SKM-1 (cell line): ENCODE measurements at regions not wholly inside any gene's neighbourhood (a gene's known extent, or its start where the extent isn't known, plus 50 kb on each side); places are given as distances from the start of the nearest gene placed in this dataset.

ENCODE experiments used
- DNase-seq: peaks from one replicate; lab custom pipeline; 2025; ENCODE audit not compliant: unreplicated experiment; lab: John Stamatoyannopoulos, UW

DNA sequence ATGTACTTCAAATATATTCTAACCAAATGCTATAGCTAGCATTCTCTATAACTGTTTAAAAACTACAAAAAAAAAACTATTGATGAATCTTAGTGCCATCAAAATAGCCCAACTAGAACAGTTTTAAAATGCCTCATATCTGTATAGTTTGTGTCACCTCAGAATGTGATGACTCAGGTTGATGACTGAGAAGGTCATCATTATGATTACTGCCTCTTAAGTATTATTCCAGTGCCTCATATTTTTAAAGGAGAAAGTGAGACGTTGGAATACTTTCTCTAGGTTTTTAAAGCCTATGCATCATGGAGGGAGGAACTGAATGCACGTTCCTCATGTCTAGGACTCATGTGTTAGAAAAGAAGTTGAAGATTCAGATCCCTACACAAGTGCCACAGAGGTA, 88.2 kb downstream of the TMA16 start:
- DNase-seq: no peak

DNA sequence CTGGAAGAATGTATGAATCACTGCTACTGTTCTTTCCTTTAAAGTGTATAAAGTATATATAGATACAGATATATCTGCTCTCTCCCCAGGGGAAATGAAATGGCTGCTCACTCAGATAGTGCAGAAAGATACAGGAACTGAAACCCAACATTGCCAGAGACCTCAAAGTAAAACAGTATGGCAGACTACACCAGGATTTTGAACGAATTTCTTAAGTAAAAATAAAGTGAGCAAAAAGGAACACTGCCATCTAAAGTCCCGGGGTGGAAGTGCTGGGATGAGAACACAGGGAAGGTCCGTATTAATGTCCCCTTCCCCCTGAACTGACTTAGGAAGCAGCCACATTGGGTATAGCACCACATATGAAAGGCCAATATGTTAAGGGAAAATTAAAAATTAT, 93.4 kb downstream of the TMA16 start:
- no peak for DNase-seq

- no peak for DNase-seq
These were observed 94.0 kb downstream of the TMA16 start for GRCh38 chr4:163588532-163588931.

DNA sequence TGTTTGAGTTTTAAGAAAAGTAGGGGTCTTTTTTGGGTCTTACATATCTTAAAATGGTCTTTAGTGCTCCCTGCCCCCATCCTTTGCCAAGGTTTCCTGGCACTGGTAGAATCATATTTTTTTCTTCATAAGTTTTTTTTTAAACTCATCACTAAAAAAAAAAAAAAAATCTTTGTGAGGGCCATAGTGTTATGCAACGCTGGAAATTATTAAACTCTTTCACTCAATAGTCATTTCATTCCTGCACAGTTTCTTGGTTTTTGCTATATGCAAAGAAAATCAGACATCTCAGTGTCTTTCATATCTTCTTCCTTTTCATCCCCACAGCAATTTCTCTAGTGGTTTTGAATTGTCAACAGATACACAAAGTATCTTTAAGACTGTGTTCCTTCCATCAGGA, 95.6 kb downstream of the TMA16 start:
- no peak for DNase-seq

DNA sequence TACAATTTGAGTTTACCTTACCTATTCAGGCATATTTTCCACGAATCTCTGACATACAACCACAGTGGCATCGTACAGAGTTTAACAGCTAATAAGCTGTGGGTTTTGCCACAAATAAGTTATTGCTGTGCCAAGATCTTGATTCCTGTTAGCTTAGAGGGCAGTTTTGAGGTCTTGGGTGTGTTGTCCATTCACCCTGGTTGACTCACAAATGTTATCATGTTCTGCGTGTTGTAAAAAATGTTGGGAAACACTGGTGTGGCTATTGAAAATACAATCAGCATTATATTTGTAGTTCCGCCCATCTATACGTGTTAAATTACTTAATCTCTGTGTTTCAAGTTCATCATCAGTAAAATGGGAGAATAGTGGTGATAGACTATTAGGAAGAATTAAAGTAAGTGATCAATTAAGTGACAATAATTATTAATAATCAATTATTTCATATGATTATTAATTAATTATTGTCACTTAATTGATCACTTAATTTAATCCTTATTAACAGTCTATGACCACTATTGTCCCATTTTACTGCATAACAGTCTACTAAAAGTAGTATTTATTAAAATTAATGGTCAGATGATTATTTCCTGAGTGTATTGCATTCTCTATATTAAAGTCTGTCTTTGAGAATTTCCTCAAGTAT, 96.3 kb downstream of the TMA16 start:
- no peak for DNase-seq

DNA sequence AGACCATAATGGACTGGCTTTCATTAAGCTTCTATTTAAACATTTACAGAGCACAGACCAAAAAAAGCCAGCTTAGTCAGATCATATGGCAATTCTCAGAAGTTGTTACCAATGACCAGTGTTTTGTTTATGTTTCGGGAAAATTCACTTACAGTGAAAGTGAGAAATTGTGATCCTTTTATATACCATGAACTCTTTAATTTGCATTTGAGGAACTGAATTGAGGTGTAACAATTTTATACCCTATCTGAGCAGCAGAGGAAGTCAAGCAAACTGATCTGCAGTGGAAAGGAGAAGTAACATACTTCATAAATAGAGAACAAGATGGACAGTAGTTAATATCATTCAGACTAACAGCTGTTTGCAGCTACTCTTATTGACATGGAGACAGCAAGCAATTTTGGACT, 97.1 kb downstream of the TMA16 start:
- DNase-seq: peak; percentile 89

GRCh38 chr4:163592212-163592611, 97.7 kb downstream of the TMA16 start:
- no peak for DNase-seq

DNA sequence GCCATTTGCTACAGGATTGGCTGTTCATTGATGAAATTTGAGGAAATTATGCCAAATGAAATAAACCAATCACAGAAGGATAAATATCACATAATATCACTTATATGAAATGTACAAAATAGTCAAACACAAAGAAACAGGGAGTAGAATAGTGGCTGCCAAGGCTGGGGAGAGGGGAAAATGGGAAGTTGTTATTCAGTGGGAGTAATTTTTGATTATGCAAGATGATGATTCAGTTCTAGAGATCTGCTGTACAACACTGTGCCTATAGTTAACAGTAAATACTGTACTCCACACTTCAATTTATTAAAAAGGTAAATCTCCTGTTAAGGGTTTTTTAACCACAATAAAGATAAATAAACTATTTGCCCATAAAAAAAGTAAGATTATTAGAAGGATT, 101.1 kb downstream of the TMA16 start:
- DNase-seq: no peak

GRCh38 chr4:163598028-163598427, 103.5 kb downstream of the TMA16 start:
- no peak for DNase-seq

DNA sequence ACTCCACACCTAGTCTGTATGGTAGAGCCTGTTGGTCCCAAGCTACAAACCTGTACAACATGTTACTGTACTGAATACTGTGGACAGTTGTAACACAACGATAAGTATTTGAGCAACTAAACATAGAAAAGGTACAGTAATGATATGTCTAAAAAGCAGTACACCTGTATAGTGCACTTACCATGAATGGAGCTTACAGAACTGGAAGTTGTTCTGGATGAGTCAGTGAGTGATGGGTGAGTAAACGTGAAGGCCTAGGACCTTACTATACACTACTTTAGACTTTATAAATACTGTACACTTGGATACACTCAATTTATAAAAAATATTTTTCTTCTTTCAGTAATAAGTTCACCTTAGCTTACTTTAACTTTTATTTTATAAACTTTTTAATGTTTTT, 104.0 kb downstream of the TMA16 start:
- DNase-seq: no peak

- no peak for DNase-seq
These were observed 106.2 kb downstream of the TMA16 start for GRCh38 chr4:163600727-163601126.

DNA sequence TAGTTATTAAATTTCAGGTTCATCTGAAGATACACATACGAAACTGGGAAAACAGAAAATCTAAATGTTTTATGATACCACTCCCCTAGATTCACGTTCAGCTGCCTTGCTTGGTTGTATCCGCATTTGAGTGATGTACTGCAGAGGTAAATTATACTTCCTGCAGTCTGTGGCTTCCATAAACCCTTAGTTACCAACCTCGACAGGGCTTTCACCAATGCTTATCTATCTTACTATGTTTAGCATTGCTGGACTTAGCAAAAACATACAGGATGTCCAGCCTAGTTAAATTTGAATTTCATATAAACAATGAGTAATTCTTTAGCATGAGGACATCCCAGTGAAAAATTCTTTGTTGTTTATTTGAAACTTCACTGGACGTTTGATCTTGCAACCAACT, 108.8 kb downstream of the TMA16 start:
- no peak for DNase-seq

DNA sequence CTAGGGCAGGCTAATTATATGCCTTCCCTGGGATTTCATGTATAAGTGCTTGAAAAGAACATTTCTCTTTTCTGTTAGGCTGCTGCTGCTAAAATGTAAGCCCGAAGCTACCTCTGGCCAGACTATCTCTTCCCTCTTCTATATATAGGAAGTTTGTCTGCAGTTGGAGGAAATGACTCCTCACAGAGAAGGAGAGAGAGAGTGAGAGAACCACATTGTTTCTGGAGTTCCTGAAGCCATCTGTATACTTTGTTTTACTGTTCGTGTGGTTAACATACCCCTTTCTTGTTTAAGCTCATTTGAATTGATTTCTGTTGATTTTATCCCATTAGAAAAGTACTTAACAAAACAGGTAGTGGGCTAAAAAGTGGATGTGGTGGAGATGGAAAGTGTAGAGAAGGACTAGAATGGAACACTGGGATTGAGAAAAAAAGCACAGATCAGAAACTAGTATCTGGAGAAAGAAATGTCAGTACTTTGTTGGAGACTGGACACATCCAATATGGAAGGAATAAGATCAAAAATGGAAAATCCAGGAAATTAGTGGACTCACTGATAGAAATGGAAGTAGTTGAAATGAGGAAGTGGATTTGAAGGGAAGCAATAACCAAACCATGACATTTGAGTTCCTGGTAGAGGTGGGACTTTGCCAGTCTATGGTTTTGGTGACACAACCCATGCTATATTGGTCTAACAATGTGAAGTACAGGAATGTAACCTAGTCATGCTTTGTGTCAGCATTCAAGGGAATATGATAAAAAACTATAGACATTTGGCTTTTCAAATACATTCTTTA, 112.6 kb downstream of the TMA16 start:
- peak; percentile 75 for DNase-seq

DNA sequence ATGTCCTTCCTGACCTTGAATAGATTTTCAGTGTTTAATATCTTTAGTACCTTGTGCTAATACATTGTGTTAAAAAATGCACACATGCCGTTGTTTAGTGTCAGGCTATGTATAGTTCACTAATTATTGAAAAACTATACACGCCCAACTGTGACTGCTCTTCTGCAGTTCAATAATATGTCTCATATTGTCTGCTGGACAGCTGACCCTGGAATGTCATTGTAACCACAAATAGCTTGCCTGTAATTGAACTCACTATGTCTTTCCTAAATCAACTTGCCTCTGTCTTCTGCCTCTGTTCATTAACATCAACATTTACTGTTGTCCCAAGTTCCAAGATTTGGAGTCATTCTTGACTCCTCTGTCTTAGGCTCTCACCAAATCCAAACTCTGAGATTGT, 114.5 kb downstream of the TMA16 start:
- no peak for DNase-seq

DNA sequence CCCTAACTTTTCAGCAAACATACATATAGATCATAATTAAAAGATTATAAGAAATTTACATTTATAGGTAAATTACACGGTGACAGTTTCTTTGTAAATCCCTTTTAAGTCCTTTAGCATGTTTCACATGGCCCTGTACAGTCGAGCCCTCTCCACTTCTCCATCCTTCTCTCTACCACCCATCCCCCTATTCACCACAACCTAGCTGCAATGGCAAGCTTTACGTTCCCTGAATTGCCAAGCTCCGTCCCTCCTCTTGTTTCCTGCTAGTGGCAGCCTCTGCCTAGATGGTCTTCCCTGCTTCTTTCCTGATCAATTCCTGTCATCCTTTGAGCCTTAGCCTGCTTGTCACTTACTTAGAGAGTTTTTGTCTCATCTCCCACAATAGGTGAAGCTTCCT, 116.2 kb downstream of the TMA16 start:
- no peak for DNase-seq

GRCh38 chr4:163611182-163611581, 116.7 kb downstream of the TMA16 start:
- DNase-seq: no peak

DNA sequence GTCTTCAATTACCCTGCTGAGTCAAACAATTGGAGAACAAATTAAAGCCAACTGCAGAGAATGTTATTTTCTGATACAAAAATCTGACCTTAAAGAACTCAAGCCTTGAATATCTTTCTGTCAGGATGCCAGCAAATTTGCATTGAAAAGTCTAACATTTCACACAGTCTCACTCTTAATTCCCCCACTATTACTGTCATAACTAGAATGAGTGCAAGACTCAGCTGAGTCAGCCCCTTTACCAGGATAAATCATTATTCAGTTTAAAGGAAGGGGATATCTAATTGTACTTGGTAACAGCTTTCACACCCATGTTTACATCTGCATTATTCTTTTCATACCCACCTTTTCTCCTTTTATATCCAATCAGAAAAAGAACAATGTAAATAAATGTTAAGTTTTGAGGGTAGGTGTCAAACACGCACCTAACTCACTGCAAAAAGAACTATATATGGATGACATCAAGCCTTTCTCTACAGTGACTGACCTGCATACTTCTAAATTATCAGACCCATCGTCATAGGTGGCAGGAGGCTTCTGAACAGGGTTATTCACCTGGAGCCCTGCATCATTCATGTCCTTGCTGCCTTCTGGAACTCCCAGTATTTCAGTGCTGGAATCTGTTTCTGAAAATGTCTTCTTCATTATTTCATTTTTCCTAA, 117.4 kb downstream of the TMA16 start:
- no peak for DNase-seq

DNA sequence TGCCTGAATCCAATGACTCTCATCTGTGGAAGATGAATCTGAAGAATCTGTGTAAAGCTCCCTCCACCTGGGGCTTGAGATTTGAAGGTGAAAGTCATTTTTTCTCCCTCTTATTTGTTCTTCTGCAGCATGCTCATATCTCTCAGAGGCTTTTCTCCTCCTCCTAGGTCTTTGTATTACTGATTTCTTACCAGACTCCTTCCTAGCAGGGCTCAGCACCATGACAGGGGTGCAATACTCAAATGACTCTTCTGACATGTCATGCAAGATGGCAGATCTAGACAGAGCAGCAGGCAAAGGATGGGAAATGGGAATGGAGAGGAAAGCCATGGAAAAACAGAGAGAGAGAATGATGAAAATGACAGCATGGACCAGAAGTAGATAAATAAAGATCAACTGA, 118.3 kb downstream of the TMA16 start:
- no peak for DNase-seq

DNA sequence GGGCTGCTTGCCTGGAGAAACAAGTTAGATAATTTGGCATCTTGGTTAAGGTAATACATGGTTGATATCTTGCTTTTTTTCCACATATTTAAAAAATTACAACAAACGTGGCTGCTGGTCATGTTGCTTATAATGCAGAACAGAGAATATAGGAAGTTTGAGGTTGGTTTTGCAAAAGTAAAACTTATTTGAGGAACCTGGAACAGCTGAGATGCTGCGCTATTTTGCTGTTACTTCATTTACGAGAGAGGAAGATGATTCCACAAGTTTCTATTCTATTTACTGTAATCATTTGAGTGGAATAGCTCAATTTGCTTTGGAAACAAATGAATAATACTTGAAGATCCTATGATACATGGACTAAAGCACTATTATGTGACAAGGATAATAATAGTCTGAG, 118.9 kb downstream of the TMA16 start:
- DNase-seq: peak; percentile 67

- no peak for DNase-seq
These were observed 120.4 kb downstream of the TMA16 start for GRCh38 chr4:163614866-163615265.

GRCh38 chr4:163618845-163619244, 124.4 kb downstream of the TMA16 start:
- no peak for DNase-seq

GRCh38 chr4:163620738-163621137, 126.2 kb downstream of the TMA16 start:
- no peak for DNase-seq
